ENCODE measurements at regions not wholly inside any gene's neighbourhood (a gene's known extent, or its start where the extent isn't known, plus 50 kb on each side); places are given as distances from the start of the nearest gene placed in this dataset.

DNA sequence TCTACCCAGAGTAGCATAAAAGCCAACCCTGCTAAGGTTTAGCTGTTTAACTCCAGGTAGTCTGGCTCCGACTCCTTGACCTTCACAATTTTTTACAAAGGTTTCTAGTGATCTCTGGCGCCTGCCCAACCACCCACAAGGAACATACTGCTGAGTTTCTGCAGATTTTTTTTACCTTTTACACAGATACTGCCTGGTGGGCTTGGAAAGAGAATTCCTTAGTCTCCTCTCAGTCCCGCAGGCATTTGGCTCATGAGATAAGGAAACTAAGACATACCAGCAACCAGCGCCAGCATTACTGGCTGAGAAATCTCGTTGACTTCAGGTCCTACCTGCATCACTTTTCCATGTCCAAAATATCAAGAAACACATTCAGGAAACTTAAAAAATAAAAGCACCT, 51.1 kb upstream of the LYZL1 start:
- DNase-seq (ENCODE audit: extremely low read depth, insufficient read length), result no peak
- no peaks in the 10 kb centered on the region; the same call in none of the 2 replicates for H3K27me3 ChIP-seq (replicated peaks; ENCODE audit: control insufficient read depth, insufficient read depth, low read length)
- no peaks in the 10 kb centered on the region for H3K36me3 ChIP-seq (ENCODE audit: control insufficient read depth, insufficient read depth, low read length)
- TF ChIP-seq, protein P1, sequence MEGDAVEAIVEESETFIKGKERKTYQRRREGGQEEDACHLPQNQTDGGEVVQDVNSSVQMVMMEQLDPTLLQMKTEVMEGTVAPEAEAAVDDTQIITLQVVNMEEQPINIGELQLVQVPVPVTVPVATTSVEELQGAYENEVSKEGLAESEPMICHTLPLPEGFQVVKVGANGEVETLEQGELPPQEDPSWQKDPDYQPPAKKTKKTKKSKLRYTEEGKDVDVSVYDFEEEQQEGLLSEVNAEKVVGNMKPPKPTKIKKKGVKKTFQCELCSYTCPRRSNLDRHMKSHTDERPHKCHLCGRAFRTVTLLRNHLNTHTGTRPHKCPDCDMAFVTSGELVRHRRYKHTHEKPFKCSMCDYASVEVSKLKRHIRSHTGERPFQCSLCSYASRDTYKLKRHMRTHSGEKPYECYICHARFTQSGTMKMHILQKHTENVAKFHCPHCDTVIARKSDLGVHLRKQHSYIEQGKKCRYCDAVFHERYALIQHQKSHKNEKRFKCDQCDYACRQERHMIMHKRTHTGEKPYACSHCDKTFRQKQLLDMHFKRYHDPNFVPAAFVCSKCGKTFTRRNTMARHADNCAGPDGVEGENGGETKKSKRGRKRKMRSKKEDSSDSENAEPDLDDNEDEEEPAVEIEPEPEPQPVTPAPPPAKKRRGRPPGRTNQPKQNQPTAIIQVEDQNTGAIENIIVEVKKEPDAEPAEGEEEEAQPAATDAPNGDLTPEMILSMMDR (IDR thresholded peaks at IDR 0.05; ENCODE audit: insufficient read depth, low read length, poor library complexity, severe bottlenecking), result no peak
- H3K4me3 ChIP-seq (replicated peaks; ENCODE audit: low read depth, low read length), result no peak overlapping the region

- H3K4me3 ChIP-seq (replicated peaks; ENCODE audit: low read depth, low read length), result no peak overlapping the region
- TF ChIP-seq, protein P1 (IDR thresholded peaks at IDR 0.05; ENCODE audit: insufficient read depth, low read length, poor library complexity, severe bottlenecking), result no peak
- H3K27me3 ChIP-seq (replicated peaks; ENCODE audit: control insufficient read depth, insufficient read depth, low read length), result no peaks in the 10 kb centered on the region; the same call in none of the 2 replicates
- DNase-seq (ENCODE audit: extremely low read depth, insufficient read length), result no peak
- H3K36me3 ChIP-seq (ENCODE audit: control insufficient read depth, insufficient read depth, low read length), result no peaks in the 10 kb centered on the region
Observed at GRCh38 chr10:29238523-29239135, 50.2 kb upstream of the LYZL1 start.

All from GM06990 (cell line).